KMS-11 (cell line): ENCODE measurements at regions not wholly inside any gene's neighbourhood (a gene's known extent, or its start where the extent isn't known, plus 50 kb on each side); places are given as distances from the start of the nearest gene placed in this dataset.

ENCODE experiments used
- H2AFZ ChIP-seq: fragments of 200-600 bp; sonication (generic); 2 replicates; pipeline ENCODE4 v1.6.1; 2016; ENCODE audit warnings: antibody characterized with exemption, mixed run types, low read depth
- H3K27ac ChIP-seq: fragments of 200-600 bp; sonication (generic); 2 replicates; pipeline ENCODE4 v1.6.1; 2016; ENCODE audit warnings: mild to moderate bottlenecking, mixed run types
- H3K27me3 ChIP-seq: fragments of 200-600 bp; sonication (generic); 2 replicates; pipeline ENCODE4 v1.6.1; 2017; ENCODE audit warnings: mild to moderate bottlenecking, low read depth, mixed run types, moderate library complexity; ENCODE audit not compliant: insufficient read depth
- H3K36me3 ChIP-seq: fragments of 200-600 bp; sonication (generic); 2 replicates; pipeline ENCODE4 v1.6.1; 2017; ENCODE audit warnings: mild to moderate bottlenecking, mixed run types; ENCODE audit not compliant: insufficient read depth
- H3K4me1 ChIP-seq: fragments of 200-600 bp; sonication (generic); 2 replicates; pipeline ENCODE4 v1.6.1; 2016; ENCODE audit warnings: mild to moderate bottlenecking, low read depth, mixed run types; ENCODE audit not compliant: poor library complexity, severe bottlenecking
- H3K4me2 ChIP-seq: fragments of 200-600 bp; sonication (generic); 2 replicates; pipeline ENCODE4 v1.7.0; 2016; ENCODE audit warnings: mild to moderate bottlenecking, mixed run types
- H3K4me3 ChIP-seq: fragments of 200-600 bp; sonication (generic); IDR thresholded peaks from 2 replicates; pipeline ENCODE4 v1.6.1; 2017; ENCODE audit warnings: low read depth, low read length, mixed read lengths; ENCODE audit not compliant: insufficient read depth
- H3K79me2 ChIP-seq: fragments of 200-600 bp; sonication (generic); 2 replicates; pipeline ENCODE4 v1.6.1; 2016; ENCODE audit warnings: low read depth, mixed run types; ENCODE audit not compliant: insufficient read depth
- H3K9ac ChIP-seq: fragments of 200-600 bp; sonication (generic); 2 replicates; pipeline ENCODE4 v1.6.1; 2016; ENCODE audit warnings: mild to moderate bottlenecking, mixed run types
- H4K20me1 ChIP-seq: fragments of 200-600 bp; sonication (generic); 2 replicates; pipeline ENCODE4 v1.6.1; 2016; ENCODE audit warnings: mild to moderate bottlenecking, mixed run types; ENCODE audit not compliant: insufficient read depth
- CTCF ChIP-seq: fragments of 200-600 bp; sonication (generic); conservative IDR thresholded peaks from 2 replicates; pipeline ENCODE4 v1.6.1; 2017; ENCODE audit warnings: low read depth, mild to moderate bottlenecking, antibody characterized with exemption, low read length, moderate library complexity, mixed read lengths

GRCh38 chr4:60737858-60738257, 462.3 kb upstream of the ADGRL3 start:
- H4K20me1 ChIP-seq = no peaks in the 10 kb centered on the region
- no peak overlapping the region for H2AFZ ChIP-seq
- no peaks in the 10 kb centered on the region for H3K4me1 ChIP-seq
- H3K4me2 ChIP-seq = no peak overlapping the region
- H3K79me2 ChIP-seq = no peaks in the 10 kb centered on the region
- TF ChIP-seq CTCF = no peak
- no peaks in the 10 kb centered on the region for H3K27me3 ChIP-seq
- H3K9ac ChIP-seq = no peak overlapping the region
- H3K36me3 ChIP-seq = no peaks in the 10 kb centered on the region
- H3K4me3 ChIP-seq = no peak overlapping the region
- H3K27ac ChIP-seq = no peak overlapping the region

GRCh38 chr4:60743654-60744053, 456.5 kb upstream of the ADGRL3 start:
- no peaks in the 10 kb centered on the region for H3K27me3 ChIP-seq
- no peaks in the 10 kb centered on the region for H4K20me1 ChIP-seq
- H2AFZ ChIP-seq = no peak overlapping the region
- no peak for TF ChIP-seq CTCF
- no peak overlapping the region for H3K4me2 ChIP-seq
- H3K79me2 ChIP-seq = no peaks in the 10 kb centered on the region
- no peaks in the 10 kb centered on the region for H3K36me3 ChIP-seq
- no peak overlapping the region for H3K27ac ChIP-seq
- H3K9ac ChIP-seq = no peak overlapping the region
- no peaks in the 10 kb centered on the region for H3K4me1 ChIP-seq
- H3K4me3 ChIP-seq = no peak overlapping the region

- H3K36me3 ChIP-seq = no peaks in the 10 kb centered on the region
- no peak for TF ChIP-seq CTCF
Observed at GRCh38 chr4:60744767-60745166, 455.4 kb upstream of the ADGRL3 start.

GRCh38 chr4:60745800-60746571, 454.1 kb upstream of the ADGRL3 start:
- H2AFZ ChIP-seq = no peak overlapping the region
- no peak overlapping the region for H3K4me2 ChIP-seq
- no peak overlapping the region for H3K27ac ChIP-seq
- no peak overlapping the region for H3K9ac ChIP-seq
- H3K4me1 ChIP-seq = no peaks in the 10 kb centered on the region
- no peak overlapping the region for H3K4me3 ChIP-seq
- H3K36me3 ChIP-seq = no peaks in the 10 kb centered on the region
- TF ChIP-seq CTCF = no peak
- H4K20me1 ChIP-seq = no peaks in the 10 kb centered on the region
- no peaks in the 10 kb centered on the region for H3K27me3 ChIP-seq
- H3K79me2 ChIP-seq = no peaks in the 10 kb centered on the region

More at GRCh38 chr4:60744767-60745166, 455.4 kb upstream of the ADGRL3 start:
- Histone ChIP-seq H3K4me3 (no peak overlapping the region), H3K4me2 (no peak overlapping the region), H3K27ac (no peak overlapping the region), H3K4me1 (no peaks in the 10 kb centered on the region), H4K20me1 (no peaks in the 10 kb centered on the region), H3K9ac (no peak overlapping the region), H2AFZ (no peak overlapping the region), H3K27me3 (no peaks in the 10 kb centered on the region), H3K79me2 (no peaks in the 10 kb centered on the region)
